Pancreas (tissue), 10 donors: ENCODE measurements at regions not wholly inside any gene's neighbourhood (a gene's known extent, or its start where the extent isn't known, plus 50 kb on each side); places are given as distances from the start of the nearest gene placed in this dataset.

Experiments
- ATAC-seq, 4 donors: fragments of 200-7000 bp; cut with Tn5 transposase; one replicate each; pipeline versions ENCODE4 v1.8.0 to v1.9.1; 2020; ENCODE audit warnings: mild to moderate bottlenecking in 4 of 4, moderate library complexity in 4 of 4
- DNase-seq, 6 donors: peaks; one replicate each; pipeline ENCODE4 v3.0.0-alpha.2; 2020
- FAIRE-seq: peaks from 2 replicates; lab custom pipeline; 2012; peaks lifted over from hg19 to GRCh38; lab: Jason Lieb, UNC
- H3K27ac ChIP-seq, 4 donors: fragments of 200-600 bp; sonication (generic); 1 replicate in 3 of 4; 2 replicates in 1 of 4; pipeline versions ENCODE4 v1.5.0 to v1.8.0; 2020
- H3K27me3 ChIP-seq, 4 donors: fragments of 200-600 bp; one replicate each; pipeline ENCODE4 v1.8.0; 2021
- H3K36me3 ChIP-seq, 3 donors: fragments of 200-600 bp; sonication (generic) in 1 of 3; one replicate each; pipeline versions ENCODE4 v1.5.0 to v1.8.0; 2020 to 2021
- H3K4me1 ChIP-seq, 3 donors: fragments of 200-600 bp; one replicate each; pipeline ENCODE4 v1.8.0; 2021
- H3K4me3 ChIP-seq, 4 donors: fragments of 200-600 bp; sonication (generic) in 2 of 4; one replicate each; pipeline versions ENCODE4 v1.5.0 to v1.8.0; 2020 to 2021
- H3K9me3 ChIP-seq, 4 donors: fragments of 200-600 bp; one replicate each; pipeline ENCODE4 v1.8.0; 2021
- WGBS, 2 donors: extraction: QIAGEN DNeasy Blood & Tissue Kit; methylation state at CpG; one replicate each; pipeline ENCODE4 v1.1.7; 2013; 5-methylcytosine and 5-hydroxymethylcytosine counted together
- intact Hi-C, 3 donors: fragments of 100-400 bp; cut with DNase I; formaldehyde crosslinking; loops; one replicate each; pipeline versions ENCODE4 v1.11.1 to v1.14.2; 2022
- TF ChIP-seq, protein P1 (sequence below), 4 donors: fragments of 200-600 bp; sonication (generic) in 3 of 4; IDR thresholded peaks; one replicate each; pipeline versions ENCODE4 v1.5.0 to v1.8.0; 2021; ENCODE audit warnings: antibody characterized with exemption in 4 of 4
- donor health status: healthy with polysubstance abuse.
- donor health status: DM: no; HTN: no; CAD: no; lungs with moderate emphysema.
- donor health status: DM: no; HTN: no; CAD: no.
- donor health status: control.
- donor health status: control.
- donor health status: Bipolar disorder and iron deficiency.
- donor health status: DM: yes; HTN: yes; CAD: no.
- donor health status: DM: no; HTN: no; CAD: no.
- donor health status: DM: no; HTN: no; CAD: no.
- donor health status: DM: yes; HTN: yes; CAD: no.

DNA sequence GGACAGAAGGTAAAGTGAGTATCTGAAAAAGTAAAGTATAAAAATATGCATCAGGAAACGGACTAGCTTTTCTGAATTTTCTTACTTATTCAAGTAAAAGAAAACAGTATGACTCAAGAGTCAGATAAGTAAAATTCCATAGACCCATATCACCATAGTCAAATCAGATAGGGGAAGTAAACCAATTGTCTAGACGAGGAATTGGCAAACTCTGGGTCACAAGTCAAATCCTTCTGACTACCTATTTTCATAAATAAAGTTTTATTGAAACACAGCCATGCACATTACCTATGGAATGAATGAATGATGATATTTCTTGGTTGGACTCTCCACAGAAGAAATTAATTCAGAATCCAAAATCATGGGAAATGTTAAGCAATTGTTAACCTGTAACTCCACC lies 59.1 kb upstream of the TMC1 start:
- no peak overlapping the region for H3K27ac ChIP-seq
- no peak for FAIRE-seq
- no peaks in the 10 kb centered on the region for H3K36me3 ChIP-seq
- no peaks in the 10 kb centered on the region for H3K9me3 ChIP-seq
- DNase-seq, result no peak
- WGBS, 2 donors, result 59 to 60% methylated on average over 2 of the region's 2 CpGs
- H3K4me3 ChIP-seq, result no peak overlapping the region
- no peaks in the 10 kb centered on the region for H3K27me3 ChIP-seq
- peaks cover 26 to 40% (median 36%) of the 10 kb centered on the region in 3 donors for H3K4me1 ChIP-seq
- no peak for ATAC-seq
- TF ChIP-seq, protein P1, sequence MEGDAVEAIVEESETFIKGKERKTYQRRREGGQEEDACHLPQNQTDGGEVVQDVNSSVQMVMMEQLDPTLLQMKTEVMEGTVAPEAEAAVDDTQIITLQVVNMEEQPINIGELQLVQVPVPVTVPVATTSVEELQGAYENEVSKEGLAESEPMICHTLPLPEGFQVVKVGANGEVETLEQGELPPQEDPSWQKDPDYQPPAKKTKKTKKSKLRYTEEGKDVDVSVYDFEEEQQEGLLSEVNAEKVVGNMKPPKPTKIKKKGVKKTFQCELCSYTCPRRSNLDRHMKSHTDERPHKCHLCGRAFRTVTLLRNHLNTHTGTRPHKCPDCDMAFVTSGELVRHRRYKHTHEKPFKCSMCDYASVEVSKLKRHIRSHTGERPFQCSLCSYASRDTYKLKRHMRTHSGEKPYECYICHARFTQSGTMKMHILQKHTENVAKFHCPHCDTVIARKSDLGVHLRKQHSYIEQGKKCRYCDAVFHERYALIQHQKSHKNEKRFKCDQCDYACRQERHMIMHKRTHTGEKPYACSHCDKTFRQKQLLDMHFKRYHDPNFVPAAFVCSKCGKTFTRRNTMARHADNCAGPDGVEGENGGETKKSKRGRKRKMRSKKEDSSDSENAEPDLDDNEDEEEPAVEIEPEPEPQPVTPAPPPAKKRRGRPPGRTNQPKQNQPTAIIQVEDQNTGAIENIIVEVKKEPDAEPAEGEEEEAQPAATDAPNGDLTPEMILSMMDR (IDR thresholded peaks at IDR 0.05), result no peak
- intact Hi-C loops, result no loop called here

DNA sequence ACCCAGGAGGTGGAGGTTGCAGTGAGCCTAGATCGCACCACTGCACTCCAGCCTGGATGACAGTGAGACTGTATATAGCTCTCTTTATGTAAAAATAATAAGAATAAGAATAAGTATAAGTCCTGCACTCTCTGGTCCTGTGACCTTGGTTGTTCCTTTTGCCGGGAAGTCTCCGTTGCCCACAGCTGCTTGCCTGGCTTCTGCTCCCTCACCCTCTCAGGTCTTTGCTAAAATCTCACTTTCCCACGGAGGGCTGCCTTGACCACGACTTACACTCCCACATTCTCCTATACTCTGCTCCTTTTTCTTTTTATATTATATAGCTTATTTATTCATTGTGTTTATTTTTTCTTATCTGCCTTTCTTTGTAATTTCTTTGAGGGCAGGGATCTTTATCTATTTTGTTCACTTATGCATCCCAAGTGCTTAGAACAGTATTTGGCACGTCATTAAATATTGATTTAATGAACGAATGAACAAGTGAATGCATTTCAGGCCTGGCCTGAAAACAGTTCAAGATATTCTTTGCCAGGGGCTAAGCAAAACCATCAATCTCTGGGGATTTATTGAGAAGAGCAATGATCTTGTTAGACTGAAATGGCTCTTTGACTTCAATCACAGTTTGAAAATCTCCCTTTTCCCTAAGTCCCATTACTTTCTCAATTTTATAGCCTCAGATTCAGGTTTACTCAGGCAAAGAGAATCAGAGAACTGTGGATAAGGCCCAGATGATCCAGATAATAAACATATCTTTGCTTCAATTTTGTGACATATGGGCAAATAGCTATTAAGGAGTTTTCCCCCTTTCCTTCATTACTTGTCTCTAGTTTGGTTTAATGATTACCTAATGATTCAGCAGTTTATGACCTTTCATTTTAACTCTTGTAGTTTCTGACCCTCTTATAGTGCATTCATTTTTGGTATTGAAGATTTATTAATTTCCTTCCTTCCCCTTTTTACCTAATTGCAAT lies 60.8 kb upstream of the TMC1 start:
- WGBS, 2 donors, result 30 to 31% methylated on average over 7 of the region's 7 CpGs
- intact Hi-C loops, result no loop called here
- Histone ChIP-seq H3K4me1 (peaks cover 31 to 49% (median 39%) of the 10 kb centered on the region in 3 donors), H3K27ac (peak overlapping the region; percentile 13 to 81 (median 60)), H3K4me3 (no peak overlapping the region), H3K9me3 (no peaks in the 10 kb centered on the region), H3K27me3 (no peaks in the 10 kb centered on the region), H3K36me3 (no peaks in the 10 kb centered on the region)
- TF ChIP-seq, protein P1 (IDR thresholded peaks at IDR 0.05), result no peak
- DNase-seq (peak in 5 of 6 donors; percentile 31 to 68 (median 57)), FAIRE-seq (no peak), ATAC-seq (peak; percentile 58 to 83 (median 72))

DNA sequence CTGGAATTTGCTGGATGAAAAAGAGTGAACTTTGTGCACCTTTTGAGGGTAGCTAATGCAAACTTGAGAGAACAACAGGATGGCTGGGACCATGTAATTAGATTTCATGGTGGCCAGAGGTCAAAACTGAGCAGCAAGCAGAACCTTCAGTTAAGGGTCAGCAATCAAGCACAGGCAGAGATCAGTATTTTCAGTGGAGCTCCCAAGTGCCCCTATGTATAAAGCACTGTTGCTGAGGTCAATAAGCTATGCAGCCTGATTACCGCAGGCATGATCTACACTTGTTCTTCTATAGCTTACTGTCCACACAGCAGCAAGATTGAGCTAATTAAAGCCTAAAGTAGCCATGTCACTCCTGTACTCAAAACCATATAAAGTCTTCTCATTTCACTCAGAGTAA lies 62.1 kb upstream of the TMC1 start:
- Histone ChIP-seq H3K4me1 (peaks cover 38 to 63% (median 42%) of the 10 kb centered on the region in 3 donors), H3K4me3 (no peak overlapping the region), H3K36me3 (no peaks in the 10 kb centered on the region), H3K9me3 (no peaks in the 10 kb centered on the region), H3K27ac (peak overlapping the region in 2 of 4 donors; percentile 75 to 81), H3K27me3 (no peaks in the 10 kb centered on the region)
- intact Hi-C loops, result no loop called here
- WGBS, 2 donors, result 86 to 94% methylated on average over 1 of the region's 1 CpG
- FAIRE-seq (no peak), ATAC-seq (no peak), DNase-seq (no peak)
- TF ChIP-seq, protein P1 (IDR thresholded peaks at IDR 0.05), result no peak

DNA sequence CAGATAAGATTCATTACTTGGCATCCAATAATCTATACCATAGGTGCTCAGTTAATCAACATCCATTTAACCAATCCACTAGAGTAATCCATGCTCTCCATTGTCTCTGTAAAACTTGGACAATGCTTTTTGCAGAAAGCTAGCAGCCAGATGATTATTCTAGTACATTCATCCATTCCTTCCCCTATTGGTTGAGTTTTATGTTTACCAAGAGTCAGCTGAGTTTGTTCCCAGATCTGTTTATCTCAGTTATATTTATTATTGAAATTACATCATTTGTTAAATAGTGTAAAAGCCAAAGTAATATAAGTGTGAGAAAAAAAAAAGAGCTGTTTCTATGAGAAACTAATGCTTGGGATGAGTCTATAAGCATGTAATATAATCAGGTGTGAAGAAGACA lies 63.3 kb upstream of the TMC1 start:
- Histone ChIP-seq H3K4me1 (peaks cover 46 to 68% (median 50%) of the 10 kb centered on the region in 3 donors), H3K9me3 (no peaks in the 10 kb centered on the region), H3K4me3 (no peak overlapping the region), H3K36me3 (no peaks in the 10 kb centered on the region), H3K27ac (peak overlapping the region in 3 of 4 donors; percentile 10 to 81 (median 75)), H3K27me3 (no peaks in the 10 kb centered on the region)
- TF ChIP-seq, protein P1 (IDR thresholded peaks at IDR 0.05), result no peak
- peak; percentile 37 for FAIRE-seq
- ATAC-seq, result peak; percentile 64 to 81 (median 74)
- intact Hi-C loops, result no loop called here
- no peak for DNase-seq

DNA sequence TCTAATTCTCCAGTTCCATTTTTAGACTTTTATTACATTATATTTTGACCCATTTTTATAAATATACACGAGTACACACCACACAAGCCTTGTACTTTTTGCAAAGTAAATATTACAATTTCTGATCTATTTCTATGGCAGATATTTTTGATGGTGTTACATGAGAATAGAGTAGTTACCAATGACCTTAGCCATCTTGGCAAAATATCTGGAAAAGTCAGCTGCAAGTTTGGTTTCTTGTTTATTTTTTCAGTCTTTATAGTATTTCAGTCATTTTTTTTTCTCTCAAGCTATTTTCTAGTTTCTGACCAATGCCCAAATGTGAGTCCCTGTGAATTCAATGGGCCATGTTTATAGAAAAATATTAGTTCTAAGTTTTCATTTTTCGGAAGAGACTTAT lies 64.0 kb upstream of the TMC1 start:
- intact Hi-C loops, result no loop called here
- Histone ChIP-seq H3K9me3 (no peaks in the 10 kb centered on the region), H3K27me3 (no peaks in the 10 kb centered on the region), H3K4me3 (no peak overlapping the region), H3K27ac (peak overlapping the region in 2 of 4 donors; percentile 75 to 81), H3K36me3 (no peaks in the 10 kb centered on the region), H3K4me1 (peaks cover 46 to 68% (median 50%) of the 10 kb centered on the region in 3 donors)
- TF ChIP-seq, protein P1 (IDR thresholded peaks at IDR 0.05), result no peak
- 67 to 71% methylated on average over 2 of the region's 2 CpGs for WGBS, 2 donors
- ATAC-seq, result no peak
- no peak for FAIRE-seq
- DNase-seq, result no peak
